CD4-positive, alpha-beta T cell treated with Interleukin-1 beta for 1 hour (primary cell): ENCODE measurements at regions not wholly inside any gene's neighbourhood (a gene's known extent, or its start where the extent isn't known, plus 50 kb on each side); places are given as distances from the start of the nearest gene placed in this dataset.

Experiments used
- DNase-seq, 2 donors: peaks; one replicate each; pipeline ENCODE4 v3.0.0-alpha.2; 2020 to 2022

DNA sequence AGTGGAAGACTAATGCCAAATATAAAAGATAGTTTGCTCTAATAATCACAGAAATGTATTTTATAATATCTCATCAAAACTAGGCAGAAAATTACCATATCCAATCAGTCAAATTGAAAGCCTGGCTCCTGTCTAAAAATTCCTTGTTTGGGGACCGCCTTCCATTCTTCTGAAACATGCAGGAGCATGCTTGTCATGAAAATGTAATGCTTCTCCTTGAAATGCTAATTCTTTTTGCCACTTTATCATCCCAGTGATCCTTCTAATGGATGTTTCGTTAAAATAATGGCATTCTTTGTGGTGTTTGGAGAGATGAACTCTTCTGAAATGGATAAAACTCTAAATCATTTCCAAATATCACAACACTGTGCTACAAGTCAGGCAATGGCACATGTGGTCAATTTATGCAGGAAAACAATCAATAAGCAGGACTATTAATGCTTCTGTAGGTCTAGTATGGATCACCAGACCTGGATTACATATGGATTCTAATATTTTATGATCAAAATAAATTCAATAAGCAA, 1039.1 kb upstream of the NXPH2 start:
- no peak for DNase-seq

DNA sequence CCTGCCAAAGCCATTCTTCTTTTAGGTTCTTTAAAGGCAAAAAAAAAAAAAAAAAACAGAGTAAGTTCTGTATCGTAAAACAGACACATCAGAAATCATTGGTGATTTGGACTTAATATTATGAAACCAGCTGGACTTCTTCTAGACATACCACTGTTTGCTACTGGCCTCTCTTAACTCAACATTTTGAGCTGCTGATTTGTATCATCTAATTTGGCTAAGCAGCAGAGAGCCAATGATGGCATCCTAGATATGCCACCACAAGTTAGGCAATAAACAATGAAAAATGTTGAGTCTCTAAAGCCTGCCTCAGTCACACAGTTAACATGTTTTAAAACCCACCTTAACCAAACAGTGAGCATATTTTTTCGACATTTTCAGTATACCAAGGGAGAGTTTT, 1034.3 kb upstream of the NXPH2 start:
- DNase-seq = no peak

DNA sequence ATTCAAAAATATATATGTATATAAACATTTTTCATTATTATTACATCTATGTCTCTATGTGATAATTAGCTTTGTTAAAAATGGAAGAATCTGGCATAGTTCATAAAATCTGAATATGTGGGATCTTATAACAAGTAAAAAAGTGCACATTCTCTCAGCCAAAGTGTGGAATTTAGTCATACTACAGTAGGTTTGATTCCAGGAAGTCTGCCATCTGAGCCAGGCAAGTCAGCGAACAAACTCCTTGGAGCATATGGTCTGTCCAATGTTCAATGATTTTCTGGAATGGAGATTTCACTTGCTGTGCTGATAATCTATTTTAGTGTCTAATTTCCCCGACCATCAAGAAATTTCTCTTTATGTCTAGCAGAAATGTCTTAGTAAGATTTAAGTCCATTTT, 1033.2 kb upstream of the NXPH2 start:
- no peak for DNase-seq

DNA sequence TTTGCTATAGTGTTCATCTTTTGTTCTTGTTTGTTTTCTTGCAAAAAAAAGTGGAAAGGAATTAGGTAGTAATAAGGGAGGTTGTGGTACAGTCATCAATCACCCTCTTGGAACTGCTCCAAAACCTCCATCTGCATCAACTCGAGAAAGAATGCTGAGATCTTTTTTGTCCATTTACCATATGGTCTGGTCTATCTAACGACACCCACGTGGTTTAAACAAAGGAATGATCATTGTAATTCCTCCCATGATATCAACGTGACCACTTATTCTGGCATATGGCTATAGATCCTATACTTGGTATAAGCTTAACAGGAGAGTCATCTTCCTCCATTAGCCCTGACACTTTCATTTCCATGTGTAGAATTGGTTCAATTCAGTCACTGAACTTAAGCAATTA, 1025.3 kb upstream of the NXPH2 start:
- DNase-seq = no peak

DNA sequence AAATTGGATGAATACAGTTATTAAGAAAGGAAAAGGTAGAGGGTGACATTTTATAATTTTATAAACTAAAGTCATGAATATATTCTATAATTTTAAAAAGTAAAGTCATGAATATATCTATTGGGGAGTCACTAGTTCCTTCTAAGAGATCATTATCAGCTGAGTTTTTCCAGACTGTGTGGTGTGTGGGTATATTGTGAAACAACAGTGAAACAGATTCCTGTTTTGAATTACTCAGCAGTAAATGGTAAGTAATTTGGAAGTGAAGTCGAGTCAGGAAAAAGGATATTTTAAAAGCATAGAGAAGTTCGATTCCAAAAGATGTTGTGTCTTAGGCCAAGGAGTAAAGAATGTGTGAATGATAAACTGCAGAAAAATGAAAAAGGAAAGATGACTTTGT, 1018.2 kb upstream of the NXPH2 start:
- DNase-seq = no peak

DNA sequence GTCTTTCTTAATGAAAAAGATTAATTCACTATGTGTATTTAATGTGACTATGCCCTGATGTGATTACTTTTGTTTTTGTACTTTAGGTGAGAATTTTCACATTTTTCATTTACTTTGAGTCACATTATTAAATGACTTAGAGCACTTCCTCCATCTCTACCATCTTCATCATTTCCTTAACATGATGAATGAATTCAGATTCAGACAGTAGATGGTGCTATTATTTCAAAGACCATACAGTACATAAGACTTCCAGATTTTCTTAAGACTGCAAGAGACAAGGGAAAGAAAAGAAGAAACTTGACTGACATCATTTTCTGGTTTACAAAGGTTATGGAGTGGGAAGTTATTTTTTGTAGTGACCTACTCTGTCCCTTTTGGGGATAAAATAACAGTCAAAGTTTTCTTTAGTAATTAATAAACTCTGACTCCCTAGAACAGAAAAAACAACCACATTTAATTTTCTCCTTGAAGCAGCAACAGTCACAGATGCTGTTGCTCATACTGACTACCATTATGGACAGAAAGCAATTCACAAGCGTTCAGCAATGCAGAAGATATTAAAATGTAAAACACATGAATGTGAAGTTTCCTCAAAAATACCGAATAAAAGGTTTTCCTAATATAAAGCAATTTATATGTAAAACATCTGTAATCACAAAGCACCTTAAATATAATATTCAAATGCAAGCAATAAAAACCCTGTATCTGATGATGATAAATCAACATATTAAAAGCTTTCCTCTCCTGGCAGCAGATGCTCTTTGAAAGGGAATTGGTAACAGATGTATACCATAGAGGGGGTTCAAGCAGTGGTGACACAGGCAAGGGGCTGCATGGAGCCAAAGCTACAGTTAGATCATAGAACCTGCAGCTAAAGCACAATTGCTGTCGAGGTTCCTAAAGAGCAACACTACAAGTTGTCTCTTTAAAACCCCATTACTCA, 1010.9 kb upstream of the NXPH2 start:
- DNase-seq = no peak

DNA sequence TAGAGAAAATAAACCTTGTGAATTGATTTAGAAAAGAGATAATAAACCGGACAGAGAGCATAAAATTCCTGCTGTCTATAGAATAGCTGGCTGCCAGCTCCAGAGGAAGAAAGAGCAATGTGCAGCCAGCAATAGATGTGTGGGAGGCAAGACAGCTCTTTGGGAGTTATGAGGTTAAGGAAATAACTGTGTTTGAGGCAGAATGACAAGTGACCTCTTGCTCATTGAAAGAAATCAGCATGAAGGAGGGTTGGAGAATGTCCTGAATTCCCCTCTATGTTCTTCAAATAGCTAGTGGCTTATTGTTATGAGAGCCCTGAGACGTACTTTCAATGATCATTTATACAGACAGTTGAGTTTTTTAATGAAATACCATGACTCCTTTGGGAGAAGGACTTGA, 1009.9 kb upstream of the NXPH2 start:
- no peak for DNase-seq

DNA sequence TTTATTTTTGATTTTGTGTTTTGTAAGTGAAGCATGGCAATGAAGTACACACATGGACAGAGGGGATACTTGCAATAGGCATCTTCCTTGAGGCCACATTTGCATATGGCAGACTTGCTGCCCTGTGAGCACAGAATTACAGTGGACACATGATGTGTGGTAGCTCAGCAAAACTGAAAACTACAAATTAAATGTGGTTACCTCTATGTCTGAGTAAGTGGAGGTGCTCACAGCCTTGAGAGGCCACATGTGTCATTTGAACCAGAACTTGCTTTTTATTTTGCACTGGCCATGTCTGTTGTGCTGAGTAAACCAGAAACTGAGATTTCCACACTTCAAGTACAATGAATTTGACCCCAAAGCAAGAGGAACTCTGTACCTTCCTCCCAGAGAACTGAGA, 998.5 kb upstream of the NXPH2 start:
- DNase-seq = no peak

DNA sequence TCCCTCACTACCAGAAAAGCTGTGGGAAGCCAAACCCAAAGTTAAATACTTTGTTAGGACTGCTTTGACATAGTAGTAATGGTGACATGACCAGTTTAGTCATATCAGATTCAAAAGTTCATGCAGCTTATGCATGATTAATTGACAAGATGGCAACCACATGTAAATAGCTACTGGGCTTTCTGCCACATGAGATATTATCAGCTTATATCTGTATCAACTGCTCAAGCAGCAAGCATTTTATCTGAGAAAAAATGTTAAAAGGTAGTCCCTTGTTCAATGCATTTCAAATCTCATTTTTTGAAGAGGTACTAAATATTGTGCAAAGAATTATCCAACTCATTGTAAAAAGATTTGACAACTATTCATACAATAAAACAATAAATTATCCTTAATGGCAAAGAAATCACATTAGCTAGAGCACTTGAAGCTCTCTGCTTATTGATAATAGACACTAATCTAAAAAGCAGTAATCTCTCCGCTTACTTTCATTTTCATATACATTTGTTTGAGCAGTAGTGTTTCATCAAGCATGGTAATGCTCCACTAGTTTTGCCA, 993.6 kb upstream of the NXPH2 start:
- DNase-seq = no peak

DNA sequence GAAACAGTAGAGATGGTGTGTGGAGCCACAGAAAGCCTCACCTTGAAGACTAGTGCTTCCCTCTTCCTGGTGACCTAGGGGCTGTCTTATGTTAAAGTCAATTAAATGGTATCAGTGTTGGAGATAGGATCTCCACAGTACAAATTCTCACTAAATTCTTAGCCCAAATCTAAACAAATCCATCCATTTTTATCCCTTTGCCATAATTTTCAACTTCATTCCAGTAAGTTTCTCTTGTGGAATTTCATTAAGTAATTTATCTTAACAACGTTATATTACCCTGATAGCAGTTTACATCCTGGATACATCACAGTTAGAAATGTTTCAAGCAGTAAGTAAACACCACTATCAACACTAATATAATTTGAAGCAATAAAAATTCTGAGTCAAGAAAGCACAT, 989.4 kb upstream of the NXPH2 start:
- DNase-seq = no peak

DNA sequence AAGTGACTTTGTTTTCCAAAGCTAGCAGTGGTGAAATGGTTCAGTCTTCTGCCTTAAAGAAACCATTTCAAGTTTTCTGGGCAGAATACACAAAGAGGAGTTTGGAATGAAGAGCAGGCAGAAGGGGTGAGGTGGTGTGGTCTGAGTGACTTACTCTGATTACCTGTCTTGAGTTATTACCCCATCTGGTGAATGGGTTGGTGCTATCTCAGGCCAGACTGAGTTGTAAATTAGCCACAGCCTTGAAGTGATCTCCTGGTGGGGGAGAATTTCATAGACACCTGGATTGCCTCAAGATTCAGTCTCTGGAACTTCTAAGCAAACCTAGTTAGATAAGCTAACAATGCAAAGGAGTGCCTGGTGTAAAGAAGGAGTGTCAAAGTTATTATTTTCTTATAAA, 983.5 kb upstream of the NXPH2 start:
- DNase-seq = no peak

DNA sequence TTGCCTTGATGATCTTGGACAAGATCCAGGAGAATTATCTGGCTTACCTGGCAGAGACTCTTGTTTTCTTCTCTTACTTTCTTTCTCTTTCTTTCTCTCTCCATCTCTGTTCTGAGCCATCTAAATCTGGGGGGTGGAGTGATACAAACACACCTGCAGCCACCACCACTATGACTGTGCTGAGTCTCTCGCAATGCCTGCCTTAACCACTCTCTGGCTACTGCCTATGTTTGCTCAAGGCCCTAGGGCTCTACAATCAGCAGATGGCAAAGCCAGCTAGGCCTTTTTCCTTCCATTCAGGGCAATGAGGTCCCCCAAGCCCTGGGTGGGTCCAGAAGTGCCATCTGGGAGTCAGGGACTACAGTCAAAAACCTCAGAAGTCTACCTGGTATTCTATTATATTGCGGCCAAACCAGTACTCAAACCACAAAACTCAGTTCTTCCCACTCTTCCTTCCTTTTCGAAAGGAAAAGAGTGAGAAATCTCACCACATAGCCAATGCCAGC, 978.9 kb upstream of the NXPH2 start:
- DNase-seq = no peak

DNA sequence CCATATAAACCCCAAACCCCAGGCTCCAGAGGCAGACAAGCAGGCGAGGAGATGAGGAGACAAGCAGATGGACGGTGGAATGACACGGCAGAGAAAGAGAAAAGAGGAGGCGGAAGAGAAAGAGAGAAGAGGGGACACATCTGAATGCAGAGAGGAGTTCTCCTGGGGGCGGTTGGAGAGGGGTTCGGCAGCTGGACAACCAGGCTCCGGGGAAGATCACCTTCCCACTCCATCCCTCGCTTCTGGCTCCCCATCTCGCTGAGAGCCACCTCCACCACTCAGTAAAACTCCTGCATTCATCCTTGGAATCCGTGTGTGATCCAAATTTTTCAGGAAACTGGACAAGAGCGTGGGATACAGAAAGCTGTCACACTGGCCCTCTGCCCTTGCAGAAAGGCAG, 966.7 kb upstream of the NXPH2 start:
- no peak for DNase-seq

DNA sequence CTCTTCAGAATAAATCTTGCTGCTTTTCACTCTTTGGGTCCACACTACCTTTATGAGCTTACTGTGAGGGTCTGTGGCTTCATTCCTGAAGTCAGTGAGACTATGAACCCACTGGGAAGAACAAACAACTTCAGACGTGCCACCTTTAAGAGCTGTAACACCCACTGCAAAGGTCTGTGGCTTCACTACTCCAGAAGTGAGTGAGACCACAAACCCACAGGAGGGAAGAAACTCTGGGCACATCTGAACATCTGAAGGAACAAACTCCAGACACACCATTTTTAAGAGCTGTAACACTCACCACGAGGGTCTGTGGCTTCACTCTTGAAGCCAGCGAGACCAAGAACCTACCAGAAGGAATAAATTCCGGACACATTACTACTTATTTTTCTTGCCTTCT, 964.1 kb upstream of the NXPH2 start:
- no peak for DNase-seq

DNA sequence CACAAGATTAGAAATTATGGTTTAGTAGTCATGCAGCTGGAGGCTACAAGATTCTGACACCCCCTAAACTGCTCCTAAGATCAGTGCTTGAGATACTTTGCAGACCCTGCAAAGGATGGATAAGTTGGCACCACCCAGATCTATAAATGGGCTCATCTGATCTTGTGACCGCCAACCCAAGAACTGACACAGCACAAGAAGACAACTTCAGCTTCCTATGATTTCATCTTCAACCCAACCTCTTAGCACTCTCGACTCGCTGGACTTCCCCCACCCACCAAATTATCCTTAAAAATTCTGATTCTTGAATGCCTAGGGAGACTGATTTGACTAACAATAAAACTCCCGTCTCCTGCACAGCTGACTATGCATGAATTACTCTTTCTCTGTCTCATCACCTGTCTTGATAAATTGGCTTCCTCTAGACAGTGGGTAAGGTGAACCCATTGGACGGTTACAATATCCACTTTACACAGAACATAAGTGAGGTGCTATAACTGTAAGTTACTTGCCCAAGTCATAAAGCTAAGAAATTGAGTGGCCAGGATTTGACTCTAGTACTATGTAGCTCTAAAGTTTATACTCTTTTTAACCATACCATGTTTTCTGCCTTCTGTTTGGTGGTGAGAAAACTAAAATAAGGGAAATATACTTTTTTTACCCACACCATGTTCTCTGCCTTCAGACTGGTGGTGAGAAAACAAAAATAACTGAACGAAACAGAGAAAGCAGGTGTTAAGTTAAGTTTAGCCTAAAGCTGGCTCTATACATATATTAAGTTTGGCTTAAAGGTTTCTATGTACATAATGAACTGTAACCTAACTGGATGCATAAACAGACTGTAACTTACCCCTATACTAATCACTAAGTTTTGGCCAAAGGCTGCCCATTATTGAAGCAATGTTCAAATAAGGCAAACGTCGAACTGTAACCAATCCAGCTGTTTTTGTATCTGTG, 962.3 kb upstream of the NXPH2 start:
- no peak for DNase-seq

DNA sequence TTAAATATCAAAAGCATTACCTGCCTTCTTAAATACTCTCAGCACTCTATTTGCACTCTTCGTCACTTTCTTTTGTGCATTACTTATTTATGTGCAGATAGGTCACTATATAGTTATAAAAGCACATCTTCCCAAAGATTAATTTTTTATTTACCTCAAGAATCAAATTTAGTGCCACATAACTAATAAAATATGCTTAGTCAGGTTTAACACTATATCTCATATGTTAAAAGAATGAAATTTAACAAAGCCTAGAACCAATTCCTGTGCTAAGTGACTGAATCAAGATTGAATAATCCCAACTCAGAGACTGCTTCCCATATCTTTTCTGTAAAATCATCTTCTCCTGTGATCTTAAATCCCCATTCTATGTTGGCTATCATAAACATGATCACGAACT, 957.5 kb upstream of the NXPH2 start:
- no peak for DNase-seq

DNA sequence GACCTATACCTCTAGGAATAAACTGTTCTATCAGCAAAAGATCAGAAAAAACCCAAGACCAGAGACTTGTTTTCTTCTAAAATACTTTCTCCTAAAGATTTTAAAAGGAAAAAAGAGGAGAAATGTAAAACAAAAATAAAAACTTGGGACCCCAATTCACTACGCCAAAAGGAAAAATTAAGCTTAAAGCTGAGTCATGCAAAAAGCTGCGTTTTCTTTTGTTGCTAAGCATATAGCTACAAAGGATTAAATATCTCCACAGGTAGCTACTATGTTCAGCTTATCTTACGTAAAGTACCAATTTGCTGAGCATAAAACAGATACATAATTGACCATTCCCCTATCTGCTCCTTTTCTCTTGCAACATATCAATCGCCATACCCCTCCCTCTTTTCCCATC, 950.0 kb upstream of the NXPH2 start:
- no peak for DNase-seq

DNA sequence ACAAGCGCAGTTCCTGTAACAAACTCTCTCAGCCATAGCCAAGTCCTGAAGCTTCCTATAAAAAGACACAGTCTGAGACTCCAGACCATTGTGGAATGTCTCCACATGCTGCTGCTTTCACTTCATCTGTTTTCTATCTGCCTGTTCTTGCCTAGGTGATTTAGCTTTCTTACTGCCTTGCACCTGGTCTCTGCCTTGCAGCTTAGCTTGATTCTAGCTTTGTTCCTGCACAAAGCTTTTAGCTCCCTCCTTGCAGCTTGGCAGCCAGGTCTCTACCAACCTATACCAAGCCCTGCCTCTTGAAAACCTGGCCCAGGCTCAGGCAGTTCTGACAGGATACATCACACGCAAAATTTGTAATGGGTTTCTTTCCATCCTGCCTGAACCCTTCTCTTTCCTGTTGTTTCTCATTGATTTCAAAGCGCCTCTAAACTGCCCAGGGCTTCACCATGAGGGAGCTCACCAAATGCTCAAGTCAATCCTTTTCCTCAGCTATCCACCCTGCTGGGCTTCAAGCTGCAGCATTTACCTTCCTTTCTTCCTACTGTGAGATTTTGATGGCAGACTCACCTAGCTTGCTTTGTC, 941.3 kb upstream of the NXPH2 start:
- DNase-seq = no peak

DNA sequence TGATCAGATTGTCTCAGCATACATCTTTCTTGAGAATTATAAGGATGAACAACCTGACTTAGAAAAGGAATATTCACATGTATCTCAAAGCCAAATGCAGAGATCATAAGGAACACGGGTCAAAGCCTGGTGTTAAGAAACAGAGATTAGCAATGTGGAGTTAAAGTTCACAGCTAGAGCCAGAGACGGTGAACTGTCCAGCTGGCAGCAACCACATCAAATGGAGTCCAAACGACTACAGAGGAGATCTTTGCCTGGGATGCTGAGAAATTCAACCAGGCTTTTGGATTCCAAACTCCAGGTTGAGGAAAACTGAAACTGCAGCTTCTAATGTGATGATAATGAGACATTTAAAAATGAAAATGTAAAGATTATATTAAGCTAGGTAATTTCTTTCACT, 939.9 kb upstream of the NXPH2 start:
- DNase-seq = no peak

DNA sequence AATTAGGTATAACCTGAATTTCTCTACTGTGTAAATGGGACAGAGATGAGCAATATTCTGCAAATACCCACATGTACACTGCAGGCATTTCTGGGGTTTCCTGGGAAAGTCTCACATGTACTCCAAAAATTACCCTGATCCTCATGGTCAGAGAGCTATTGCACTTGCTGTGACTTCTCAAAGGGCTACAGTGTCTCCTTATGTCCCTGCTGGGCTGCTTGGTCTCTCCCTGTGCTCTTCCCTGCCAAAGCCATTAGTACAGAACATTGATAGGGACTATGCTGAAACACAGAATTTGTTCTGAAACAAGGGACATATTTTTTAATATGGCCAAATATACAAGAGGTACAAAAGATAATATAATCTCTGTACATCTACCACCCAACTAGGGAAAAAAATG, 924.4 kb upstream of the NXPH2 start:
- DNase-seq = no peak

DNA sequence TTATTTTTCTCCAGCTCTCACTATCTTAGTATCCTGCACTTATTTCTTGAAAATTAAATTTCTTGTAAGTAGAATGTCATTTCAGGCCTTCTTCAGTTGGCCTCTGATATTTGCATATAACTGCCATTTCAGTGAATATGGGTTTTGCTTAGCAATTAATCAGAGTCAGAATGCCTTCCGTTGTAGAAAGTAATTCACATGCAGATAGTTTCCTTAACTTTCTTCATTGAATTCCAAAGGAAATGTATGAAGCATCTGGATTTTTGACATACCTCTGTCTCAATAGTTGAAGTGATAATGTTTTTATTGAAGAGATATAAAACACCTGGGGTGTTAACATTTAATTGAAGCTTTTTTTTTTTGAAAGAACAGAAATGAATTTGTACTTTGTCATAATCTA, 914.1 kb upstream of the NXPH2 start:
- DNase-seq = no peak

DNA sequence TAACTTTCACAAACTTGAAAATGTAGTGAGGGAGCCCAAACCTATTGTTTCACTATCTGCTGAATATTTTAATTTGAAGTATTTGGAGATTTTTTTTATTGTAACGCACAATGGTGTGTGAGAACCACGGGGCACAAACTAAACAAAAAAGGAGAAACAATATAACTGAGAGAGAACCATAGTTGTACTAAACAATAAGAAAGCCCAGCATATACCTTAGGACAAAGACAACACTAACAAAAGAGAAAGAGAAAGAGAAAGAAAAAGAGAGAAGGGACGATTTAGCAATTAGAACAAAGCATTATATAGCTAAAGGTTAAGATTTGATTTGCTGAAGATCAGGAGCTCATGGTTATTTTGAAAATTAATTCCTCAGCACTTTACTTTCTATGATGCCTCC, 906.0 kb upstream of the NXPH2 start:
- no peak for DNase-seq
